Fibroblast of villous mesenchyme (primary cell): ENCODE measurements at regions not wholly inside any gene's neighbourhood (a gene's known extent, or its start where the extent isn't known, plus 50 kb on each side); places are given as distances from the start of the nearest gene placed in this dataset.

Source experiments
- DNase-seq: peaks from one replicate; pipeline ENCODE4 v3.0.0-alpha.2; 2010; ENCODE audit warnings: low read depth
- H3K4me3 ChIP-seq: 2 replicates; pipeline ENCODE4 v1.5.1; 2011; ENCODE audit warnings: low read depth, mild to moderate bottlenecking, low read length
- TF ChIP-seq, protein P1 (sequence below): IDR thresholded peaks from 2 replicates; pipeline ENCODE4 v1.5.1; 2012; ENCODE audit warnings: low read depth, mild to moderate bottlenecking, low read length; ENCODE audit not compliant: insufficient read depth

GRCh38 chr14:23864861-23865260 lies 88.7 kb upstream of the DHRS4 start:
- no peak overlapping the region for H3K4me3 ChIP-seq
- TF ChIP-seq, protein P1, sequence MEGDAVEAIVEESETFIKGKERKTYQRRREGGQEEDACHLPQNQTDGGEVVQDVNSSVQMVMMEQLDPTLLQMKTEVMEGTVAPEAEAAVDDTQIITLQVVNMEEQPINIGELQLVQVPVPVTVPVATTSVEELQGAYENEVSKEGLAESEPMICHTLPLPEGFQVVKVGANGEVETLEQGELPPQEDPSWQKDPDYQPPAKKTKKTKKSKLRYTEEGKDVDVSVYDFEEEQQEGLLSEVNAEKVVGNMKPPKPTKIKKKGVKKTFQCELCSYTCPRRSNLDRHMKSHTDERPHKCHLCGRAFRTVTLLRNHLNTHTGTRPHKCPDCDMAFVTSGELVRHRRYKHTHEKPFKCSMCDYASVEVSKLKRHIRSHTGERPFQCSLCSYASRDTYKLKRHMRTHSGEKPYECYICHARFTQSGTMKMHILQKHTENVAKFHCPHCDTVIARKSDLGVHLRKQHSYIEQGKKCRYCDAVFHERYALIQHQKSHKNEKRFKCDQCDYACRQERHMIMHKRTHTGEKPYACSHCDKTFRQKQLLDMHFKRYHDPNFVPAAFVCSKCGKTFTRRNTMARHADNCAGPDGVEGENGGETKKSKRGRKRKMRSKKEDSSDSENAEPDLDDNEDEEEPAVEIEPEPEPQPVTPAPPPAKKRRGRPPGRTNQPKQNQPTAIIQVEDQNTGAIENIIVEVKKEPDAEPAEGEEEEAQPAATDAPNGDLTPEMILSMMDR = no peak
- DNase-seq = no peak

- TF ChIP-seq, protein P1 = no peak
- no peak for DNase-seq
- H3K4me3 ChIP-seq = no peak overlapping the region
These were observed 88.1 kb upstream of the DHRS4 start for GRCh38 chr14:23865502-23865901.

DNA sequence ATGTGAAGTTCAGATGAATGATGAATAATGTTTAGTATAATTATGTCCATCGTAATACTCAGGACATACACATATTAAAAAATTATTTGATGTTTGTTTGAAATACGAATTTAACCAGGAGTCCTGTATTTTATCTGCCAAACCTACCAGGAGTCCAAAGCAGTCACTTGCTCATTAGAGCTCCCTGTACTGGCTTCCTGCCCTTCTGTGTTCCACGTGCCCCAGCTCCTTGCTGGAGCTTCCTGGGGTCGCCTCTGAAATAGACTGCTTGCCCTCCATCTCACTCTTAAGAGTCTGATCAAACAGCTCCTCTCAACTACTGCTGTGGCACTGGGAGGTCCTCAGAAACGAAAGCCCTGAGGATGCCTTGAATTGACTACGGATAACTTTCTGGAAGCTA lies 87.3 kb upstream of the DHRS4 start:
- no peak overlapping the region for H3K4me3 ChIP-seq
- TF ChIP-seq, protein P1 = no peak
- no peak for DNase-seq

DNA sequence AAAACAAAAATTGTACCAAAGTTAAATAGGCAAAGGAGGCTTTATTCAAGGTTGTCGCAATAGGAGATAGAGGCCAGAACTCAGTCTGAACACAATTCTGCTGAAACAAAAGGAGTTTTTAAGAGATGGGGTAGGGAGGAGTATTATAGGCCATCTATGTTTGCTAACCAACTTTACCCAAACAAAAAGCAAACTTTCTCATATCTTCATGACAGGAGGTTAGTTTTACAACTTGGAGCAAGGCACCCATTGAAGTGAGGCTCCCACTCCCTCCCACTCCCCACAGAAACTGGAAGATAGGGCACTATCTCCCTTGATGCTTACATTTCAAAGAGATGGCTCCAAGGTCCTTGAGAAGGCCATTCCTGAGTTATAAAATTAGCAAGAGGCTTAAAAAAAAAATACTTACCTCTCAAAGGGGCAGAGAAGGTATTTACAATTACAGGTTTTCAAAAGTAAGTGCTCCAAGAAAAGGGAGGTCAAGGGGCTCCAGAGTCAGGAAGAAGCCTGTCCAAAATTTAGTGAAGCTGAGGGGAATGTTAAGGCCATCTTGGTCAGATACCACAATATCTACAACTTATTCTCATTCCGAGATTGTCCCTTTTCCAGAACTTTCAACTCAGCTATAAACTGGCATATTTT lies 84.4 kb upstream of the DHRS4 start:
- DNase-seq = no peak
- no peak overlapping the region for H3K4me3 ChIP-seq
- TF ChIP-seq, protein P1 = no peak

DNA sequence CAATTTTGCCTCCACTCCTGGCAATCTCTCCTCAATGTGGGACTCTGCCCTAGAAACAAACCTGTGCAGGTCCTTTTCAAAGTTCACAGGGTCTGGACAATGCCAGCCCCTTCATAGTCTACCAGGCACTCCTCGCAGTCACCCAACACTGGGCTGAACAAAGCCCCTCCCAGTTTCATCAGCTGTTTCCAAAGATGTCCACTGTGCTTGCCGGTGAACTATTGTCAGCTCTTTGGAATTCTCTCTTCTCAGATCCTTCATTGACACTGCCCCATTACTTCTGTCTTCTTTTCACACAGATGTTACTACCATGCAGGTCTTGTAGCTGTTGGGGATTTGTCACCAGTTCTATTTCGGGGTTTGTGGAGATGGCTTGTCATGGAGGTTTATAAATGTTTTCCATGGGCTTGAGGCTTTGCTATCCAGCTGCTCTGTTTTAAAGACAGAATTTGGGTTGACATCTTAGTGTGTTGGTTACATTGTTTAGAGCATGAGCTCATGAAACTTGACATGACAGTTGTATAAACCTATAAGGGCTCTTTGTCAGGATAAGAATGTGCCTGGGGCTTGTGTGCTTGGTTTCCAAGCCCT lies 77.3 kb upstream of the DHRS4 start:
- TF ChIP-seq, protein P1 = no peak
- H3K4me3 ChIP-seq = no peak overlapping the region
- no peak for DNase-seq

DNA sequence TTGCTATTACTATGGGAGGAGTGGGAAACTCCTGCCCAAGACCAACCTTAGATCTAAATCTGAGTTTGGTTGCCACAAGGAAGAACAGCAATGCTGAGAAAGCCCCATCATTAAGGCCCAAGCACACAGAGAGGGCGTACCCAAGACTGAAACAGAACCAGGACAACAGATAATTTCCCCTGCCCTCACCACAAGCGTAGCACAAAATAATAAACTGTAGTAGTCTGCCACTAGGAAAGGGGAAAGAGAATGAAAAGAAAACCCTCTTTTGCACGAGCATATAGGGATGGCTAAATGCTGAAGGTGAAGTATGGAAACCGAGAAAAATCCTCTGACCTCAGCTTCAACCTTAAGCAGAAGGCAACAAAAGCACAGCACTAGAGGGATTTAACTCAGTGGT lies 76.5 kb upstream of the DHRS4 start:
- no peak for DNase-seq
- TF ChIP-seq, protein P1 = no peak
- H3K4me3 ChIP-seq = no peak overlapping the region
